Nephron (organoid): ENCODE measurements at regions not wholly inside any gene's neighbourhood (a gene's known extent, or its start where the extent isn't known, plus 50 kb on each side); places are given as distances from the start of the nearest gene placed in this dataset.

Experiments
- H3K27ac Mint-ChIP-seq, 3 experiments: 2 replicates each; pipeline ENCODE4 v1.8.0; 2020; ENCODE audit warnings: mixed read lengths in 3 of 3, mild to moderate bottlenecking in 2 of 3, moderate library complexity in 1 of 3
- H3K27me3 Mint-ChIP-seq: 2 replicates; pipeline ENCODE4 v1.8.0; 2021; ENCODE audit warnings: low read depth, mild to moderate bottlenecking, moderate library complexity, mixed read lengths
- H3K36me3 Mint-ChIP-seq: 2 replicates; pipeline ENCODE4 v1.8.0; 2020; ENCODE audit warnings: low read depth, mixed read lengths
- H3K4me1 Mint-ChIP-seq: 2 replicates; pipeline ENCODE4 v1.8.0; 2020; ENCODE audit warnings: mixed read lengths
- H3K4me3 Mint-ChIP-seq, 3 experiments: 2 replicates each; pipeline ENCODE4 v1.8.0; 2020; ENCODE audit warnings: mild to moderate bottlenecking in 3 of 3, mixed read lengths in 3 of 3, moderate library complexity in 2 of 3
- H3K9me3 Mint-ChIP-seq: 2 replicates; pipeline ENCODE4 v1.8.0; 2020; ENCODE audit warnings: mixed read lengths
- CTCF ChIP-seq, 3 experiments: fragments of 200-600 bp; sonication (generic); IDR thresholded peaks; one replicate each; pipeline ENCODE4 v1.5.0; 2021; ENCODE audit warnings: antibody characterized with exemption in 3 of 3; ENCODE audit not compliant: unreplicated experiment in 3 of 3

- no peaks in the 10 kb centered on the region for H3K9me3 Mint-ChIP-seq
Measured at GRCh38 chr5:159450417-159450816, 120.1 kb upstream of the IL12B start.

GRCh38 chr5:159451197-159452052, 121.1 kb upstream of the IL12B start:
- Mint-ChIP-seq H3K36me3 (no peaks in the 10 kb centered on the region), H3K4me3 (no peak overlapping the region), H3K27me3 (peaks cover 42% of the 10 kb centered on the region), H3K27ac (peak overlapping the region in 1 of 3 experiments; percentile 31), H3K9me3 (no peaks in the 10 kb centered on the region), H3K4me1 (peaks cover 14% of the 10 kb centered on the region)
- no peak for TF ChIP-seq CTCF (IDR thresholded peaks at IDR 0.05; ENCODE audit: unreplicated experiment in 3 of 3)

More at GRCh38 chr5:159450417-159450816, 120.1 kb upstream of the IL12B start:
- Mint-ChIP-seq H3K4me1 (peaks cover 14% of the 10 kb centered on the region), H3K27me3 (peaks cover 37% of the 10 kb centered on the region), H3K4me3 (no peak overlapping the region), H3K36me3 (no peaks in the 10 kb centered on the region), H3K27ac (no peak overlapping the region)
- no peak for TF ChIP-seq CTCF (IDR thresholded peaks at IDR 0.05; ENCODE audit: unreplicated experiment in 3 of 3)

- Mint-ChIP-seq H3K27me3 (peaks cover 40% of the 10 kb centered on the region), H3K9me3 (no peaks in the 10 kb centered on the region), H3K4me3 (no peak overlapping the region), H3K4me1 (peaks cover 14% of the 10 kb centered on the region), H3K27ac (peak overlapping the region in 1 of 3 experiments; percentile 38), H3K36me3 (no peaks in the 10 kb centered on the region)
- TF ChIP-seq CTCF (IDR thresholded peaks at IDR 0.05; ENCODE audit: unreplicated experiment in 3 of 3): no peak
Measured at GRCh38 chr5:159452480-159453167, 122.3 kb upstream of the IL12B start.

GRCh38 chr5:159453209-159453608, 122.9 kb upstream of the IL12B start:
- TF ChIP-seq CTCF (IDR thresholded peaks at IDR 0.05; ENCODE audit: unreplicated experiment in 3 of 3): no peak
- peaks cover 14% of the 10 kb centered on the region for H3K4me1 Mint-ChIP-seq
- no peaks in the 10 kb centered on the region for H3K36me3 Mint-ChIP-seq
- no peak overlapping the region for H3K27ac Mint-ChIP-seq
- no peaks in the 10 kb centered on the region for H3K9me3 Mint-ChIP-seq
- H3K27me3 Mint-ChIP-seq: peaks cover 41% of the 10 kb centered on the region
- H3K4me3 Mint-ChIP-seq: no peak overlapping the region

- Mint-ChIP-seq H3K27me3 (peaks cover 60% of the 10 kb centered on the region), H3K36me3 (no peaks in the 10 kb centered on the region), H3K9me3 (no peaks in the 10 kb centered on the region), H3K4me1 (peaks cover 13% of the 10 kb centered on the region), H3K27ac (no peak overlapping the region), H3K4me3 (no peak overlapping the region)
- no peak for TF ChIP-seq CTCF (IDR thresholded peaks at IDR 0.05; ENCODE audit: unreplicated experiment in 3 of 3)
Measured at GRCh38 chr5:159456261-159456660, 126.0 kb upstream of the IL12B start.
